GM18519 (cell line): ENCODE measurements at regions not wholly inside any gene's neighbourhood (a gene's known extent, or its start where the extent isn't known, plus 50 kb on each side); places are given as distances from the start of the nearest gene placed in this dataset.
"Not testable (repeated sequence)": the region's sequence is repeated elsewhere in the genome, so short reads cannot be mapped to it uniquely, and the experiment has no call there.

Source experiments
- ATAC-seq: cut with Tn5 transposase; IDR thresholded peaks from one replicate; pipeline ENCODE4 v1.9.1; 2021; ENCODE audit warnings: mild to moderate bottlenecking, moderate library complexity; ENCODE audit not compliant: unreplicated experiment, low FRiP score

- ATAC-seq = no peak
These were observed 1342.7 kb downstream of the UQCRFS1 start for GRCh38 chr19:27870293-27870692.

- no peak for ATAC-seq
These were observed 1344.9 kb downstream of the UQCRFS1 start for GRCh38 chr19:27868007-27868406.

DNA sequence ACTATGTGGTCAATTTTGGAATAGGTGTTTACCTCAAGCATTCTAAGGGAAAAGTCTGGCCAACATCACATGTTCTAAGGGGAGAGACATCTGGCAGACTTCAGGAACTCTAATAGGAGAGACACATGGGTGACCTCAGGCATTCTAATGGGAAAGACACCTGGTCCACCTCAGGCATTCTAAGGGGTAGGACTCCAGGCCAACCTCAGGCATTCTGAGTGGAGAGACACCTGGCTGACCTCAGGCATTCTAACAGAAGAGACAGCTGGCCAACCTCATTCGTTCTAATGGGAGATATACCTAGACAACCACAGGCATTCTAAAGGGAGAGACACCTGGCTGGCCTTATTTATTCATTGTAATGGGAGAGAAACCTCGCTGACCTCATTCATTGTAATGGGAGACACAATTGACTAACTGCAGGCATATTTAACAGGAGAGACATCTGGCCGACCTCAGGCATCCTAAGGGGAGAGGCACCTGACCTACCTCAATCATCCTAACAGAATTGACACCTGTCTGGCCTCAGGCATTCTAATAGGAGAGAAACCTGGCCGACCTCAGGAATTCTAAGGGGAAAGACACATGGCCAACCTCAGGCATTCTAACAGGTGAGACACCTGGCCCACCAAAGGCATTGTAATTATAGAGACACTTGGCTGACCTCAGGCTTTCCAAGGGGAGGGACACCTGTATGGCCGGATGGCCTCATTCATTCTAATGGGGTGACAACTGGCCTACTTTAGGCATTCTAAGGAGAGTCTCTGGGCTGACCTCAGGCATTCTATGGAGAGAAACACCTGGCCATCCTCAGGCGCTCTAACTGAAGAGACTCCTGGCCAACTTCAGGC lies 1346.8 kb downstream of the UQCRFS1 start:
- ATAC-seq = no peak

GRCh38 chr19:27861411-27861975 lies 1351.5 kb downstream of the UQCRFS1 start:
- no peak for ATAC-seq

DNA sequence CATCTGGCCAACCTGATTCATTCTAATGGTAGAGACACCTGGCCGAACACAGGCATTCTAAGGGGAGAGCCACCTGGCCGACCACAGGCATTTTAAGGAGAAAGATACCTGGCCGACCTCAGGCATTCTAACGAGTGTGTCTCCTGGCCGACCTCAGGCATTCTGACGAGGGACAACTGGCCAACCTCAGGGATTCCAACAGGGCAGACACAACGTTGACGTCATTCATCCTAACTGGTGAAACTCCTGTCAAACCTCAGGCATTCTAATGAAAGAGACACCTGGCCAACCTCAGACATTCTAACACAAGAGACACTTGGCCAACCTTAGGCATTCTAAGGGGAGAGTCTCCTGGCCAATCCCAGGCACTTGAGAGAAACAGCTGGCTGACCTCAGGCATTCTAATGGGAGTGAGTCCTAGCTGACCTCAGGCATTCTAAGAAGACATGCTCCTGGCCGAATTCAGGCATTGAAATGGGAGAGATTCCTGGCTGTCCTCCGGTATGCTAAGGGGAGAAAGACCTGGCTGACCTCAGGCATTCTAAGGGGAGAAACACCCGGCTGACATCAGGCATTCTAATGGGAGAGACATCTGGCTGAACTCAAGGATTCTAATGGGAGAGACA lies 1352.5 kb downstream of the UQCRFS1 start:
- ATAC-seq = no peak

DNA sequence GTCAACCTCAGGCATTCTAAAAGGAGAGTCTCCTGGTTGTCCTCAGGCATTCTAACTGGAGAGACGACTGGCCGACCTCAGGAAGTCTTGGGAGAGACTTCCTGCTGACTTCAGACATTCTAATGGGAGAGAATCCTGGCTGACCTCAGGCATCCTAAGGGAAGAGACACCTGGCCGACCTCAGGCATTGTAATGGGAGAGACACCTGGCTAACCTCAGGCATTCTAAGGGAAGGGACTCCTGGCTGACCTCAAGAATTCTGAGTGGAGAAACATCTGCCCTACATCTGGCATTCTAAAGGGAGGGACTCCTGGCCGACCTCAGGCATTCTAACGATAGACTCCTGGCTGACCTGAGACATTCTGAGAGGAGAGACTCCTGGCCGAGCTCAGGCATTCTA lies 1353.3 kb downstream of the UQCRFS1 start:
- ATAC-seq = no peak

GRCh38 chr19:27858981-27859581 lies 1353.9 kb downstream of the UQCRFS1 start:
- ATAC-seq = no peak

GRCh38 chr19:27852931-27853330 lies 1360.0 kb downstream of the UQCRFS1 start:
- ATAC-seq = not testable (repeated sequence)

DNA sequence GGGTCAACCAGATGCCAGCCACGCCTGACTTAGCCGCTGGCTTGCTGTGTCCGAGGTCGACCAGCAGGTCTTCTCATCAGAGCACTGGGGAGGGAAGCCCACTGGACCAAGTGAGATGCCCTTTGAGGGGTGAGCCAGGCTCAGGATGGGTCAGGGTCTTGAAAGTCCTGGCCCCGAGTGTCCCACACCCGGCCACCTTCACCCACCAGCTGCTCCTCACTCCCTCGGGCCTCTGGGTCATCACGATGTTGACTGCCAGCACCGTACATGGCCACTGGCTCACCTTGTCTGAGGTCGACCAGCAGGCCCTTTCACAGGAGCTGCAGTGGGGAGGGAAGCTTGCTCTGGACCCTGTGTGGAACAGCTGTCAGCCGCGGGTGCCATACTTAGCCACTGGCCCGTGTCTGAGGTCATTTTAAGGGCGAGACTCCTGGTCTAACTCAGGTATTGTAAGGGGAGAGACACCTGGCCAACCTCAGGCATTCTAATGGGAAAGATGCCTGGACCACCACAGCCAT lies 1361.3 kb downstream of the UQCRFS1 start:
- no peak for ATAC-seq

DNA sequence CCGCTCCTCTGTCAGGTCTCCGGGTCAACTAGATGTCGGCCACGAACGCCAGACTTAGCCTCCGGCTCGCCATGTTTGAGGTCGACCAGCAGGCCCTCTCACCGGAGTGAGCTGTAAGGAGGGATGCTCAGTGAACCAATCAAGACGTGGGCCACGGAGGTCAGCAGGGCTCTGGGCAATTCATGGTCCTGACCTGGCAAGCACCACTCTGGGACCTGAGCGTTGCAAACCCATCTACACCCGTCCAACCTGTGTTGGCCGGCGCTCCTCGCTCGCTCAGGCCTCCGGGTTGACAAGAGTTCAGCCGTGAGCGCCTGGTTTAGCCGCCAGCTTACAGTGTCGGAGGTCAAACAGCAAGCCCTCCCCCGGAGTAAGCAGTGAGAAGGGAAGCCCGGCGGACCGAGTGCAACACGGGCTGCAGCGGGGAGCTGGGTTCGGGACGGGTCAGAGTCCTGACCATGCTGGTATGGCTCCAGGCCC lies 1361.9 kb downstream of the UQCRFS1 start:
- no peak for ATAC-seq

DNA sequence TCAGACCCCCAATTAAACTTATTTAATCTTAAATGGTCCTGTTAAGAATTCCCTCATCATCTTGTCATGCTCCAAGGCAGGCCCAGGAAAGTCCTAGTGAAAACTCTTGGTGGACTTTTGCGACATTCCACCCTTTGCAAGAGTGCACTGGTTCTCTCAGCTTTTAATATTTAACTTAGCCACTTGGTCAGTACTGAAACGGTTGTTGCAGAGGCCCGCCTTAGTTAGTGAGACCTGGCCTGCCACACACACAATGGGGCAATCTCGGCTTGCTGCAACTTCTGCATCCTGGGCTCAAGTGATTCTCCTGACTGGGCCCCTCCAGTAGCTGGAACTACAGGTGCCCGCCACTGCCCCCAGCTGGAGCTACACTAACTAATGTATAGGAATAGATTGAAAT lies 1366.0 kb downstream of the UQCRFS1 start:
- no peak for ATAC-seq

- ATAC-seq = no peak
These were observed 1368.7 kb downstream of the UQCRFS1 start for GRCh38 chr19:27844261-27844660.

- ATAC-seq = no peak
These were observed 1369.1 kb downstream of the UQCRFS1 start for GRCh38 chr19:27843861-27844260.

DNA sequence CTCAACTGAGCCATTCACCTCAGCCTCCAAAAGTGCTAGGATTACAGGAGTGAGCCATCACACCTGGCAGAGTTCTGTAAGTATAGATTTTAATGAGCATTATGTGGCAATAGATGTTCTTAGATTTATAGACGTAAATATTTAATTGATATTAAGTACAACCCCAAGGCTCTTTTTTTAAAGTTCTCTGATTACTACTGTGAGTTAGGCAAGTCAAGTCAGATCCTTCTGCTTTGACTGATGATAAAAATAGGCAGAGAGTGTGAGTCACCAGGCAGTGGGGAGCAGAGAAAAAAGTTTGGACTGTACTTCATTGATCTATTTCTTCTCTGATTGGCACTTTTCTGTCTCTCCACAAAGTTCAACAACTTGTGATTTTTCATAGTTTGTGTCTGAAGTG lies 1379.9 kb downstream of the UQCRFS1 start:
- ATAC-seq = no peak

- no peak for ATAC-seq
These were observed 1384.1 kb downstream of the UQCRFS1 start for GRCh38 chr19:27828829-27829228.

DNA sequence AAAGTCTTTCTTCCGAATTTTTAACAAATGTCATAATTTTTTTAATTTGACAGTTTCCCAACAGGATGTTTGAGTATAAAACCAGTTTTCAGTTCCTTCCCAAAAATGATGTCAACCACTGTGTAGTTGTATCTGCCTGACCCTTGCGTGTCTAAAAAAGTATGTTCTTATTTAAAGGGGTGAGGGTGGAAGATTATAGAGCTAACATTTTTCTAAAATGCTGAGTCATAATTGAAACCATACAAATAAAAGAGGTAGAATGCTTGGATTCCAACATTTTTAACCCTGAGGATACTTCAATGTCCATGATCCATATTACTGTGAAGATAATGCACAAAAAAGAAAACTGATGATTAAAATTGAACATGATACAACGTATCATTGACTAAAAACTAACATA lies 1388.8 kb downstream of the UQCRFS1 start:
- no peak for ATAC-seq

- ATAC-seq = no peak
These were observed 1390.6 kb downstream of the UQCRFS1 start for GRCh38 chr19:27822336-27822735.

GRCh38 chr19:27821418-27822018 lies 1391.4 kb downstream of the UQCRFS1 start:
- ATAC-seq = no peak

DNA sequence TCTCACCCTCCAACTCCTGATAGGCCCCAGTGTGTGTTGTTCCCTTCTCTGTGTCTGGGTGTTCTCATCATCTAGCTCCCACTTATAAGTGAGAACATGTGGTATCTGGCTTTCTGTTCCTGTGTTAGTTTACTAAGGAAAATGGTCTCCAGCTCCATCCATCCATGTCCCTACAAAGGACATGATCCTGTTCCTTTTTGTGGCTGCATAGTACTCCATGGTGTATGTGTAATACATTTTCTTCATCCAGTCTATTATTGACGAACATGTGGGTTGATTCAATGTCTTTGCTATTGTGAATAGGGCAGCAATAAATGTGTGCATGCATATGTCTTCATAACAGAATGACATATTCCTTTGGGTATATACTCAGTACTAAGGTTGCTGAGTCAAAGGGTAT lies 1397.0 kb downstream of the UQCRFS1 start:
- no peak for ATAC-seq

GRCh38 chr19:27814834-27815233 lies 1398.1 kb downstream of the UQCRFS1 start:
- not testable (repeated sequence) for ATAC-seq
